ENCODE measurements at regions not wholly inside any gene's neighbourhood (a gene's known extent, or its start where the extent isn't known, plus 50 kb on each side); places are given as distances from the start of the nearest gene placed in this dataset.

DNA sequence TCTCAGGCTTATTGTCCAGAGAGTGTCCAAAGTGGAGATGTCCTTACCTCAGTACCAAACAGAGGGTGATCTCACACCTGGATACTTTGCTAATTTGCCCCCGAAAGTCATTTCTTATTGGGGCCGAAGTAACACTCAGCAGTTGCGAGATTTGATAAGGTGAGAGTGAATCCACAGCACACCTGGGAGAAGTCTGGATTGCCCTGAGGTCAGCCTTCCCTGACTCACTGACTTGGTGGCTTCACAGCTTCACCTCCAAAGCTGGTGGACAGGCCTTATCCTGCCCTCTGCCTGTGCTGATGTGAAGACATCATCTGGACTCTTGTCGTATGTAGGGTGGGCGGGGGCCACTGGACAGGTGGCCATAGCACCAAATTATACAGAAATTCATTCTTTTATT, 101.9 kb upstream of the ARMC2 start:
- WGBS (ENCODE audit: low lambda C conversion rate) = 94% methylated on average over 3 of the region's 5 CpGs
- no peaks in the 10 kb centered on the region for H3K9me2 ChIP-seq
- no peak overlapping the region for H3K4me3 ChIP-seq (ENCODE audit: low read depth in 2 of 2, low read length in 1 of 2)
- no peak overlapping the region for H2AFZ ChIP-seq (ENCODE audit: low read depth)
- TF ChIP-seq, protein P1, sequence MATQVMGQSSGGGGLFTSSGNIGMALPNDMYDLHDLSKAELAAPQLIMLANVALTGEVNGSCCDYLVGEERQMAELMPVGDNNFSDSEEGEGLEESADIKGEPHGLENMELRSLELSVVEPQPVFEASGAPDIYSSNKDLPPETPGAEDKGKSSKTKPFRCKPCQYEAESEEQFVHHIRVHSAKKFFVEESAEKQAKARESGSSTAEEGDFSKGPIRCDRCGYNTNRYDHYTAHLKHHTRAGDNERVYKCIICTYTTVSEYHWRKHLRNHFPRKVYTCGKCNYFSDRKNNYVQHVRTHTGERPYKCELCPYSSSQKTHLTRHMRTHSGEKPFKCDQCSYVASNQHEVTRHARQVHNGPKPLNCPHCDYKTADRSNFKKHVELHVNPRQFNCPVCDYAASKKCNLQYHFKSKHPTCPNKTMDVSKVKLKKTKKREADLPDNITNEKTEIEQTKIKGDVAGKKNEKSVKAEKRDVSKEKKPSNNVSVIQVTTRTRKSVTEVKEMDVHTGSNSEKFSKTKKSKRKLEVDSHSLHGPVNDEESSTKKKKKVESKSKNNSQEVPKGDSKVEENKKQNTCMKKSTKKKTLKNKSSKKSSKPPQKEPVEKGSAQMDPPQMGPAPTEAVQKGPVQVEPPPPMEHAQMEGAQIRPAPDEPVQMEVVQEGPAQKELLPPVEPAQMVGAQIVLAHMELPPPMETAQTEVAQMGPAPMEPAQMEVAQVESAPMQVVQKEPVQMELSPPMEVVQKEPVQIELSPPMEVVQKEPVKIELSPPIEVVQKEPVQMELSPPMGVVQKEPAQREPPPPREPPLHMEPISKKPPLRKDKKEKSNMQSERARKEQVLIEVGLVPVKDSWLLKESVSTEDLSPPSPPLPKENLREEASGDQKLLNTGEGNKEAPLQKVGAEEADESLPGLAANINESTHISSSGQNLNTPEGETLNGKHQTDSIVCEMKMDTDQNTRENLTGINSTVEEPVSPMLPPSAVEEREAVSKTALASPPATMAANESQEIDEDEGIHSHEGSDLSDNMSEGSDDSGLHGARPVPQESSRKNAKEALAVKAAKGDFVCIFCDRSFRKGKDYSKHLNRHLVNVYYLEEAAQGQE (IDR thresholded peaks at IDR 0.05; ENCODE audit: low read depth, low read length) = no peak
- TF ChIP-seq RXRA (IDR thresholded peaks at IDR 0.05; ENCODE audit: borderline replicate concordance, low read depth) (no peak), SMC3 (IDR thresholded peaks at IDR 0.05; ENCODE audit: low read depth, low read length) (no peak), TEAD4 (IDR thresholded peaks at IDR 0.05; ENCODE audit: borderline replicate concordance, insufficient read depth) (no peak), GATA2 (CRISPR knock-in tag; IDR thresholded peaks at IDR 0.05) (no peak)
- no peaks in the 10 kb centered on the region for H3F3A ChIP-seq (replicated peaks; ENCODE audit: insufficient read depth)
- peaks cover 0 to 3% of the 10 kb centered on the region in 2 experiments; a peak in 1 of 4 replicates for H3K4me1 ChIP-seq (ENCODE audit: control insufficient read depth in 1 of 2, insufficient read depth in 2 of 2, low read depth in 1 of 2, low read length in 1 of 2)
- H3K4me2 ChIP-seq = no peak overlapping the region
- DNase-seq = no peak
- H3K36me3 ChIP-seq (replicated peaks in 1 of 2; ENCODE audit: control insufficient read depth in 1 of 2, insufficient read depth in 2 of 2, low read length in 1 of 2) = no peaks in the 10 kb centered on the region
- POLR2A ChIA-PET = no interaction called here
- no peak overlapping the region for H3K27ac ChIP-seq (ENCODE audit: low read depth in 2 of 2, low read length in 1 of 2)
- no peaks in the 10 kb centered on the region for H3K79me2 ChIP-seq (ENCODE audit: insufficient read depth)
- H3K27me3 ChIP-seq (ENCODE audit: insufficient read depth) = no peaks in the 10 kb centered on the region
- H3K9me3 ChIP-seq = no peaks in the 10 kb centered on the region
- CTCF ChIA-PET = interaction anchor here (0.9 to 1.0 kb wide), 2 partner anchors 9 to 42 kb away, joined by 3 read pairs; no protein-coding TSS in a partner anchor
- H4K20me1 ChIP-seq (ENCODE audit: insufficient read depth) = no peaks in the 10 kb centered on the region
- H3K9ac ChIP-seq = no peak overlapping the region

DNA sequence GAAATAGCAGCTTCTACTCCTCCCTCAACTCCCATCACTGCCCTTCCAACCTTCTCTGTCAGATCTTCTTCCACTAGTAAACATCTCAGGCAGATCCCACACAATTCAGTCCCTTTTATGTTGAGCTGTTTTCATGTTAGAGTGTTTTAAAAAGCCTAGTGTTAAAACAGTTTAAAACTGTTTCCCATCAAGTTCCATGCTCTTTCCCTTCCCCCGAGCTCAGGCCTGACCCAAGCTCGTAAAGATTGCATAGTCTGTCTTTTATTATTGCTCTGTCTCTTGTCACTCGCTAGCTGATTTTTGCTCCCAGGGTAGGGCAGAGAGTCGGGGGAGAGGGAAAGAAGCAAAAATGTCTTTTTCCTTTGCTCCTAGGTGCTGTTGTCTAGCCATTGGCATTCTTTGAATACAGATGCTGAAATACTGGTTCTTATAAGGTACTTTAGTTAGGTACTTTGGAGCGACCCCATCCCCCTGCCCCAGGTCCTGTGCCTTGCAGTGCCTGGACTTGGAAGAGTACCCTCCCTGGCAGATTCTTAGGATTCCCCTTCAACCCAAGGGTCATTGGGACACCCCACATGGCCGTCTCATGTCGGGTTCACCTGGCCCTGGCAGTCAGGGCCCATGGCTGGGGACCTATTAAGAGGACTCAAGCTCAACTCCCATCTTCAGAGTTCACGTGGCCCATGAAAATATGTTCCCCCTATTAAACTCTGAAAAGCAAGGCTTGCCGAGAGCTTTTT, 101.2 kb upstream of the ARMC2 start:
- H3K36me3 ChIP-seq (replicated peaks in 1 of 2; ENCODE audit: control insufficient read depth in 1 of 2, insufficient read depth in 2 of 2, low read length in 1 of 2) = no peaks in the 10 kb centered on the region
- no peaks in the 10 kb centered on the region for H3K9me3 ChIP-seq
- H3K4me1 ChIP-seq (ENCODE audit: control insufficient read depth in 1 of 2, insufficient read depth in 2 of 2, low read depth in 1 of 2, low read length in 1 of 2) = peaks cover 0 to 8% of the 10 kb centered on the region in 2 experiments; a peak in 1 of 4 replicates
- H3K4me2 ChIP-seq = no peak overlapping the region
- no peaks in the 10 kb centered on the region for H3K79me2 ChIP-seq (ENCODE audit: insufficient read depth)
- no peaks in the 10 kb centered on the region for H4K20me1 ChIP-seq (ENCODE audit: insufficient read depth)
- no peaks in the 10 kb centered on the region for H3K27me3 ChIP-seq (ENCODE audit: insufficient read depth)
- TF ChIP-seq YY1 (IDR thresholded peaks at IDR 0.05; ENCODE audit: low read depth) (no peak), FOSL2 (IDR thresholded peaks at IDR 0.05; ENCODE audit: borderline replicate concordance, low read depth) (no peak), NFIC (IDR thresholded peaks at IDR 0.05; ENCODE audit: borderline replicate concordance) (no peak), ELF1 (IDR thresholded peaks at IDR 0.05) (no peak), TCF12 (IDR thresholded peaks at IDR 0.05) (no peak), GATA2 (CRISPR knock-in tag; IDR thresholded peaks at IDR 0.05) (no peak), FOXM1 (IDR thresholded peaks at IDR 0.05; ENCODE audit: low read depth) (no peak), TEAD4 (IDR thresholded peaks at IDR 0.05; ENCODE audit: borderline replicate concordance, insufficient read depth) (no peak), SIN3A (IDR thresholded peaks at IDR 0.05; ENCODE audit: borderline replicate concordance, low read depth, low read length) (no peak), JUND (IDR thresholded peaks at IDR 0.05) (no peak), RXRA (IDR thresholded peaks at IDR 0.05; ENCODE audit: borderline replicate concordance, low read depth) (no peak), FOXJ3 (CRISPR knock-in tag; IDR thresholded peaks at IDR 0.05) (no peak), MAX (IDR thresholded peaks at IDR 0.05; ENCODE audit: low read depth) (no peak), MXI1 (IDR thresholded peaks at IDR 0.05; ENCODE audit: low read depth, low read length) (no peak), IRF3 (IDR thresholded peaks at IDR 0.05; ENCODE audit: low read depth, low read length) (no peak), GABPA (IDR thresholded peaks at IDR 0.05; ENCODE audit: low read depth) (no peak), TAF1 (IDR thresholded peaks at IDR 0.05; ENCODE audit: borderline replicate concordance, low read depth, low read length) (no peak), MEF2A (IDR thresholded peaks at IDR 0.05; ENCODE audit: borderline replicate concordance, low read depth) (no peak)
- TF ChIP-seq, protein P2, sequence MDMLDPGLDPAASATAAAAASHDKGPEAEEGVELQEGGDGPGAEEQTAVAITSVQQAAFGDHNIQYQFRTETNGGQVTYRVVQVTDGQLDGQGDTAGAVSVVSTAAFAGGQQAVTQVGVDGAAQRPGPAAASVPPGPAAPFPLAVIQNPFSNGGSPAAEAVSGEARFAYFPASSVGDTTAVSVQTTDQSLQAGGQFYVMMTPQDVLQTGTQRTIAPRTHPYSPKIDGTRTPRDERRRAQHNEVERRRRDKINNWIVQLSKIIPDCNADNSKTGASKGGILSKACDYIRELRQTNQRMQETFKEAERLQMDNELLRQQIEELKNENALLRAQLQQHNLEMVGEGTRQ (IDR thresholded peaks at IDR 0.05; ENCODE audit: borderline replicate concordance, low read depth, low read length) = no peak
- H3K9ac ChIP-seq = no peak overlapping the region
- no peak overlapping the region for H2AFZ ChIP-seq (ENCODE audit: low read depth)
- H3K9me2 ChIP-seq = no peaks in the 10 kb centered on the region
- no peak overlapping the region for H3K4me3 ChIP-seq (ENCODE audit: low read depth in 2 of 2, low read length in 1 of 2)
- 80% methylated on average over 9 of the region's 9 CpGs for WGBS (ENCODE audit: low lambda C conversion rate)
- CTCF ChIA-PET = interaction anchor here (0.9 to 1.0 kb wide), 2 partner anchors 8 to 43 kb away, joined by 3 read pairs; no protein-coding TSS in a partner anchor
- H3F3A ChIP-seq (replicated peaks; ENCODE audit: insufficient read depth) = no peaks in the 10 kb centered on the region
- no peak for DNase-seq
- POLR2A ChIA-PET = no interaction called here
- no peak overlapping the region for H3K27ac ChIP-seq (ENCODE audit: low read depth in 2 of 2, low read length in 1 of 2)
